ENCODE measurements at regions not wholly inside any gene's neighbourhood (a gene's known extent, or its start where the extent isn't known, plus 50 kb on each side); places are given as distances from the start of the nearest gene placed in this dataset.

DNA sequence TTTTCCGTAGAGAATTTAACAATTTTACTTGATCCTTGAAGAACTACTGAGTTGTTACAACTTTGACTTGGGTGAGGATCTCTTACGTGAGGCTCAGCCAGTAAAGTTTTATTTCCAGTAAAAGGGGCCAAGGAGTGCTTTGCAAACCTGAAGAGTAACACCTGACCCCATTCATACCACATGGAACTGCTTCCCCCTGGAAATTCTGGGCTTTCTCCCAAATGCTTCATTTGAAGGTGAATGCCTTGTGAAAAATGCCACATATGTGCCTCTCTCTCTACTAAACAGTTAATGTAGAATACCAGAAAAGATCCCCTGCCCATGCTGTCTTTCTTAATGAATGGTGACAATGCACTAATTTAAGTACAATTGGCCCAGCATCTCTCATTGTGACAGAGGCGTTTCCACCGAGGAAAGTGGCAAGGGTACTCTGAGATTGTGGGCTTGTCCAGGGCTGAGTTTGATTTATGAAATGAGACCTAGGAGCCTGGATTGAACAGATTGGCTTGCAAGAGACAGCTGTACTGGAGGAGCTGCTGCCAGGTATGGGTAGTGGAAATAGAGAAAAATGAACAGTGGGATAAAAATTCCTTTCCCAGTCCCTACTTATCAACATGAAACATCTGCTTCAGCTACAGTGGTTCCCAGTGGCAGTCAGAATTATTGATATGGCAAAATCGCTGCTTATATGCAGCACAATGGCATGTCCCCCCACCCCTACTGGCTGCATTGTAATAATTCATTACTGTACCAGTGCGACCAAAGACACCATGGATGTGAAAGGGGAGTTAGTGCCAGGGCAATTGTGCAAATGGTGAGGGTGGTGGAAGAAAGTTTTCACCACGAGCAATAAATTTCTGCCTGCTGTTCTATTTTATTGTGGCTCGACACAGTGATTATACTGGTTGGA is 843.7 kb upstream of the WWC1 start:
- no peak for DNase-seq

DNA sequence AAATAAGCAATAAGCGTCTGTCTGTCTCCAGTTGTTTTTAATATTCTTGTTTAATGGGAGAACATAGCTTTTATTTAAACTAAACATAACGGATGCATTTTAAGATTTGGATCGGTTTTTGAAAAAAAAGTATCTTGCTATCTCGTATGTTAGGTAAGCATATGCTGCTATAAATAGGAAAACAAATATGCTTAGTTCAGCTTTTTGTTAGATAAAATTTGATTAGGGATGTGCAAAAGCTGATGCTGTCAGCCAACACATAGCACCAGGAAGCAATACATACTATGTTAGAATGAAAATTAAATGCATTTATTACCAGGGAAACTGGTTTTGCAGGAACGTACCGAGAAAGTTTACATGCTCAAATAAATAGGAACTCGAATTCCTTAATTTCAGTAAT is 843.1 kb upstream of the WWC1 start:
- no peak for DNase-seq

DNA sequence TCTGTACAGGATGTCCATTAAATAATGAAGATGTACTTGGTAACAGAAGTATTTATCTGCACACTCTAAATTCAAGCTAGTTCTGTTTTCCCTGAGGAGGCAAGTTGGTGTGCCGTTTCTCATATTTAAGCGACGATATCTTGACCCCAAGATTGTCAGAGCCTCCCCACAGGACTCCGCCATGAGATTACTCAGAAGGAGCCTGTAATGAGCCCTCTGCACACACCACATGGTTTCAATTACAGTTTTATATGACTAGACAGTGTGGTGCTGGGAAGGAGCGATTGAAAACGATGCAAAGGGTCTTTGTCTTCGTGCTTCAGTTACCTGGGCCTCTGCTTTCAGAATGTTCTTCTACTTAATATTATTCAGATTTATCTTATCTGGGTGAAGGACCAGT is 840.4 kb upstream of the WWC1 start:
- no peak for DNase-seq

DNA sequence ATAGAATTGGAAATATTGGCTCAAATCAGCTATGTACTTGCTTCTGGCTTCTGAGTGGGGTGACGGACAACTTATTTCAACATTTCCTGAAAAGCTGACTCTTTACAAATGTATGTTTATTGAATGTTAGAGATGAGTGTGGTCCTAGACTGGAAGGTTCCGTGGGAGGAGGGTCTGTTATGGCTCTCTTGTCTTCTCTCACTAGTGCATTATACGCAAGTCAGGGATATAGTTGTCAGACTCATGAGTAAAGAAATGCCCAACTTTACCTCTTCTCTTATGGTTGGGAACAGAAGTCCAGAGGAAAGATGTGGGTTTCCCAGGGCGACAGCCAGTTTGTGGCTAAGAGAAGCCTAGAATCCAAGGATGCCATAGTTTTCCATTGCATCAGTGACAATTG is 839.3 kb upstream of the WWC1 start:
- DNase-seq = no peak

DNA sequence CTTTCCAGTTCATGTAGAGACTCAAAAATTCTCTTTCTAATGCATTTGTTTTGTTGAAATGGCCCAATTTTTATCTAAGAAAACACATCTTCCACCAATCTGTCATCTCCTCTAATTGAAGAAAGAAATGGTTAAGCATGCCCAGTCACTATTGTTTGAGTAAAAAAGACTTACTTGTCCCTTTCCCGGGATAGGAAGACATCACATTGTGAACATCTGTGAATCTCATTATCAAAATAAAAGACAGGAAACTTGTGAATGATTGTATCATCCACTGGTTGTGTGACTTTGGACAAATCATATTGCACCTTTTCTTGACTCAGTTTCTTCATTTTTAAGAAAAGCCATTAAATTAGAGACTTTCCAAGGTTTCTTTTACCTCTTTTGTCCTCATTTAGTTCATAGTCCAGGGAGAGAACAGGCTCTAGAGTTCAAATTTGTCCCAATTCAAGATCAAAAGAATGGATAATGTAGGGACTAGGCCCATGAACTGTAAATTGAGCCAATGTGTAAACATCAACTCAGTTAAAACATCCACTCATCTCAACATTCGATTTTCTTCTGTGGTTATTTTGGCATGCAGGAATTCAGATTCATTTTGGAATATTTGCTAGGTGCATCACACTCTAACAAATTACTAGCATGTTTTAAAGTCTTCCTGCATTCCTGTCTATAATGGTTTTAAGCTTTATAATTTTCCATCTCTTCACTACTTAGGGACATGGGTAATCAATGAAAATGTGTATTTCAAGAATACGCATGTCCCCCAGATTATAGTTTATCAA is 838.0 kb upstream of the WWC1 start:
- DNase-seq = no peak

DNA sequence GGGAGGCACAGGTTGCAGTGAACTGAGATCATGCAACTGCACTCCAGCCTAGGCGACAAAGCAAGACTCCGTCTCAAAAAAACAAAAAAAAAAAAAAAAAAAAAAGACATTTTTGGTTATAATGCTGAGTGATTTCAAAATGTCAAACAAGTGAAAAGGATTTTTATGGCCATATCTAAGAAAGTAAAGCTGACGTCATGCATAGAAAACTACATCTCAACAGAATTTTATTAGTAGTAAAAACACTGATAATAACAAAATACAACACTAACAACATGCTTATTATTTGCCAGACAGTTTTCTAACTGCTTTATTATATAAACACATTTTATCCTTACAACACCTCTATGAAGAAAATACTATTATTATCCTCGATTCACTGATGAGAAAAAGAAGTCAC is 833.0 kb upstream of the WWC1 start:
- DNase-seq = no peak

DNA sequence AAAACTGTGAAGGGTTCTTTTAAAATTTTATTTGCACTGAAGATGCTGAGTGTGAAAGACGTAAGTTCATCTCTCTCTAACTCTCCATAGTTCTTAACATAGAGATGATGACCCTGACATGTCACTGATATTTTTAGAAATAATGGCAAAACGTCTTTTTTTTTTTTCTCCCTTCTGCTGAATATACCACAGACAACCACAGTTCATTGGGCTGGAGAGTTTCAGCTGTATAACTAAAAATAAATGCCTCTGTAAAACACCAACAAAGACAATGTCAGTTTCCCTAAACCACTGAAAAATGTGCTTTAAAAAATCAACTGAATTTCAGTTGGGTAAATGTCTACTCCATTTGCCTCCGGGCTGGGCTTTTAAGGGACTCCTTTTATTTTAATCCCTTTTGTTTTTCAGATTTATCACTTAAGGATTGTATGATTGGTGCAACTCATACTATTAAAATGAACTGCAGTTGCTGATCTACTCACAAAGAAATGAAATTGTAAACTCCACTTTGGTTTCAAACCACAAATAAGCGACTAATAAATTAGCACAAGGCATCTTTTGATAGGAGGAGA is 830.9 kb upstream of the WWC1 start:
- DNase-seq = no peak

DNA sequence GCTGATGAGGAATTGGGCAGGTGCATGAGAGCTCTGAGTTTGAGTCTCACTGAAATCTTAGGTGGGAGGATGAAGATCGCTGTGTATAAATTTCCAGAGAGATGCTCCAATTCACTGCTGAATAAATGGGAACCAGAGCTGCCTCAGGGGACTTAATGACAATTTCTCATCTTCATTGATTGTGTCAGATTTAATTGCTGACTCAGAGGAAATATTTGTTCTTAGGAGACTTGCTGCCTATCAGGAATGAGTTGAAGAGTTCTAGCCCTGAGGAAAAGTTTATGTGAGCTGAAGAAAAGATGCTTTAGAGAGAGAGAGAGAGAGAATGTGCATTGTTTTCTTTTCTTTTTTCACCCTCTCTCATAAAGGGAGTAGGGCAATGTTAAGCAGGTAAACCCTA is 827.5 kb upstream of the WWC1 start:
- DNase-seq = no peak

DNA sequence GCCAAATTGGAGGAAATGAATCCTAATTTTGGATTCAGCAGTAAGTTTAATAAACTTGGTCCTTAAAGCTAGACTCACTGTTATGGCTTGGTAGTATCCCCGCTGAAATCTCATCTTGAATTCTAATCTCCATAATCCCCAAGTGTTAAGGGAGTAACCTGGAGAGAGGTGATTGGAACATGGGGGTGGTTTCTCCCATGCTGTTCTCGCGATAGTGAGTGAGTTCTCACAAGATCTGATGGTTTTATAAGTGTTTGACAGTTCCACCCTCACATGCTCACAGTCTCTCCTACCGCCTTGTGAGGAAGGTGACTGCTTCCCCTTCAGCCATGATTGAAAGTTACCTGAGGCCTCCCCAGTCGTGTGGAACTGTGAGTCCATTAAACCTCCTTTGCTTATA is 824.5 kb upstream of the WWC1 start:
- DNase-seq = no peak

DNA sequence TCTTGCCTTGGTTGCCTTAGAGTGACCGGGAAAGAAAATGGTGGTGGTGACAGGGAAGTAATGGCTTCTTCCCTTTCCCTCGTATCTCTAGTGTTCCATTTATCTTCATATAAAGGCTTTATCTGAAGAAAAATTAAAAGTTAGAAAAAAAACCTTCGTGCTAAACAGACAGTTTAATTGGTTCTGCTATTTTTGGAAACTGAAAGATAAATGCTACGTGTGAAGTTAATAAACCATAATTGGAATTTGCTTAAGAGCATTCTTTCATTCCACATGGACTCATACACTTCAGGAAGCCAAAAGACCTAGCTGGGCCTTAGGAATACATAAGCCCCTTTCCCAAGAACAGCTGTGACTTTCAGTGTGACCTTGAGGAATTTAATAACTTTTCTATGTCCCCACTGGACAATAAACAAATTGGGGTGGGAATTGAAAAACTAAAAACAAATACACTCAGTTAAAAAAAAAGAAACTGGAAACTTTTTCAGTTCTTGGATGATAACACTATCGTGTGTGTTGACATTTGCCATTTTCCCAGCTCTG is 818.8 kb upstream of the WWC1 start:
- no peak for DNase-seq

DNA sequence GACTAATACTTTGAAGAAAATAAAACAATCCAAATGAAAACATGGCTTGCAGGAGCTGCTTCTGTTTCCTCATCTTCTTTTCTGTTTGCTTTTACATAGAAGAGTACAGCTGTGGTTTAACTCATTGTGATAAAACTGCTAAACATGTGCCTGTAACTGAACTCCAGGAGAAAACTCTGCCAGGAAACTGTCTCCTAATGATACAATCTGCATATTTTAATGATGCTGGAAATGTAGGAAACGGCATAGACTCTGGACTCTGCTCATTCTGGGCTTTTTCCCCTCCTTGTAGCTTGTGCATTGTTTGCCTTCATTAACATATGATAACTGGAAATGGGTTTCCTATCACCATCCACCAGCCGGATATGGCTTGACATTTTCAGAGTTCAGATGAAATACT is 813.3 kb upstream of the WWC1 start:
- DNase-seq = no peak

DNA sequence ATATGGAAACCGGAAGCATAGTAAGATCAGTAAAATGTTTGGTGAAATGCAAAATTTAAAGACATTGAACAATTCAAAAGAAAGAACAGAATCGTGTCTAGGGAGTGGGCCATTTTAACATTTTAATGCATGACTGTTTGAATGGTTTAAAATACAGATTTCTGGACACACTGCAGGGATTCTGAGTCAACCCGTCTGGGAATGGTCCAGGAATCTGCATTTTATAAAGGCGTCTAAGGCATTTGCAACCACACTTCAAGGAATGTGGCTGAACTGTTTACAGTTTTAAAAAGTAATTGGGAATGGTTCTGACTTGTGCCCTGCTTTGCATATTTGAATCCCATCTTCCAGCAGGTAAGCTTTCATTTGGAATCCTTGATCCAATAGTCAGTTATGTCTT is 811.7 kb upstream of the WWC1 start:
- DNase-seq = no peak

DNA sequence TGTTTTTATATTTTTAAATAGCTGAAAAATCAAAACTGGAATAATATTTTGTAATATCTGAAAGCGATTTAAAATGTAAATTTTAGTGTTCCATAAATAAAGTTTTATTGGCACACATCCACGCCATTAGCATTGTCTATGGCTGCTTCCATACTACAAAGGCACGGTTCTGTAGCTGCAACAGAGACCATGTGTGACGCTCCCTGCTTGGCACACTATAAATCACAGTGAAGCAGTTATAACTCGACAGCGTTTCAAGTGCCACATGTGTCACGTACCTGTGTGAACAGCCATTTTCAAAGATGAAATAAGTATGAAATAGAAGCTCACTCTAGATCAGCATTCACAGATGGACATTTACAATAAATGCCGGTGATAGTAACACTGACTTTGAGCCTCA is 810.1 kb upstream of the WWC1 start:
- DNase-seq = no peak

DNA sequence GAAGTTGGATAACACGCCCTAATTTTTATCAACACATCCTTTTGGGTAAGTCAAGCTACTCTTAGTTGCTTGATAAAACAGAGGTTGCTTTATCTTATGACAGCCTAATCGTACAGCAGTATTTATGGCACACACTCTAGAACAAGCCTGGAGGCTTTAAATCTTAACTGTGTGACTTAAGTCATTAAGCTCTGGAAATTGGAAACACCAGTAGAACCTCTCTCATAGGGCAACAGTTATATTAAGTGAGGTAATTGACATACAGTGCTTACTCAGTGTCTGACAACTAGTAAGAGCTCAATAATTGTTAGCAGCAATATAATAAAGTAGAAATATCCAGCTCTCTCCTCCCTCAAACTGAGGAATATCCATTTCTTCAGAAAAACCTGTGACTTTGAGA is 808.9 kb upstream of the WWC1 start:
- no peak for DNase-seq

DNA sequence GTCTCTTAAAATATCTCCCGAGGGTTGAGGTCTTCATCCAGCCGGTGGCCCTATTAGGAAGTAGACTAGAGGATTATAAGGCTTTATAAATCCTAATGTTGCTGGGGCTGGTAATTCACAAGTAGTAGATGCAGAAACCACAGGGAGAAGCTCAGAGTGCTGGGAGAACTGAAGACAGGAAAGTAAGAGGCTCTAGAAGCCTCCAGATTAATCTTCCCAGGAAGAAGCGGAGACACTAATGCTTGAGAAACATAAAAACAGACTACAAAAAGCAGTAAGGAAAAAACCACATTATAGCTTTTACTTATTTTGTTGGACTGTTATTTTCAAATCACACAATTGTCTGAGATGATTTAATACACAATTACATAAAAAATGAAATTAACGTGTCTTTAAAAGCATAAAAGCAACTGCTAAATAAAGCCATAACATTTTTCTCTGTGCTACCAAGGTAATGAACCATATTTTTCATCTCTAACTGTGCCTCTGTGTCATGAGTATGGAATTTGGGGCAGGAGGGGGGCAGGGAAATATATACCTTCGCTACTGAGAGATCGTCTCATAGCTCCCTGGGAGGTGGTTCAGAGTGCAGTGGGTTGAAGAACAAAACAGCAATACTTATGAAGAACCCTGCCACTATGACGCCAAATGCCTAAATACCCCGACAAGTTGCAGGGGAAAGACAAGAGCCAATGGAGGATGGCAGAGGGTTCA is 806.2 kb upstream of the WWC1 start:
- no peak for DNase-seq

DNA sequence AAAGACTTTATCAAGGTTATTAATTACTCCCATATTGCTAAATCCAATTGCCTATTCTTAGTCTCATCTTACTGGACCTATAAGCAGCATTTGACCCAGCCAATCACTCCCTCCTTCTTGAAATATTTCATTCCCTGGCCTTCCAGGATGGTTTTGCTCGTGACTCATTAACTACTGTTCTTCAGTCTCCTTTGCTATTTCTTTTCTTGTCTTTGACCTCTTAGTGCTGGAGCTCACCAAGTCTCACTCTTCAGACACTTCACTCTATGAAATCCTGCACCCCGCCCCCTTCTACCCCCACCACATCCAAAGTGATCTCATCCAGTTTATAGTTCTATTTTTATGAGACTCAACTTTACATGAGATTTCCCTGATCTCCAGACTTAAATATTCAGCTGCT is 803.1 kb upstream of the WWC1 start:
- no peak for DNase-seq

DNA sequence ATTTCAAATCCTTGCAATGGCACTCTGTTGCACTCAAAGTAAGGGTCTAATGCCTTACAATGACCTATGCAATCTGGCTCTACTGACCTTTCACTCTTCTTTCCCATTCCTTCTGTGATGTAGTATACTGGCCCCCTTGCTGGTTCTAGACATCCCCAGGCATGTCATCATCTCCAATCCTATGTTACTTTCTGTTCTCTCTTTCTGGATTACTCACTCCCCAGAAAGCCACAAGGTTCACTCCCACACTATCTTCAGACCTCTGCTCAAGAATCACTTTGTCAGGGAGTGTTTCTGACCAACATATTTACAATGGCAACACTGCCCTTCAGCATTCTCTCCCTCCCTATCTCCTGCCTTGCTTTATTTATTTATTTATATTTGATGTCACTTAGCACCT is 802.2 kb upstream of the WWC1 start:
- no peak for DNase-seq

DNA sequence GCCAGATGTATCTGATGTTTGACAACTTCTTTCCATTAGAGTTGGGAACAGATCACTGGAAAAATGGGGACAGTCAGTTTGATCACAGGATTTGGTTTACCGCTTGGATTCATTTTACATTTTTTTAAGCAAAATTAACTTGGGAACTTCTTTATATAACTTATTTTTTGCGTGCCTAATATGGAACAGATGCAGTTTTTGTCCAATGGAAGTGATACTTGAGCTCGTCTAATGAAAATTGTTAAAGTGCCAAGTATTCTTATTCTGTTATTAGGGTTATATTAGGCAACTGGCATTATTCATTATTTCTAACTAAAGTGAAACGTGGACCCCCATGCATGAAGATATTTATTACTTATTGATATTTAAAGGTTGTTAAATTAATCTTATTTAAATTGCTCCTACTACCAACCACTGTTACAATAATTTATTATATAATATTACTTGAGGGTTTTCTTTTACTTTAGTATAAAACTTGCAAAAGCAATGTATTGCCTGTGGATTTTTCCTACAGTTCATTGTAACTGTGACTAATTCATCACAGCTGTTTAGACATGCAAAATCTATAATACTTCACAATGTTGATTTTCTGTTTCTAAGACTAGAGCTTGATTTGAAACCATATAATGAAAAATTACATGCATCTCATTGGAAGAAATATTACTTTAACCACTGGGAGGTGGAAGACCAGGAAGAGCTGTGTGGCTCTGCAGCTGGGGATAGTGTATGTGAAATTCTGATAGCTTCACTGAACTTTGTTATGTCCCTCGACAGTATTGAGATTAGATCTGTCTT is 787.3 kb upstream of the WWC1 start:
- DNase-seq = no peak

DNA sequence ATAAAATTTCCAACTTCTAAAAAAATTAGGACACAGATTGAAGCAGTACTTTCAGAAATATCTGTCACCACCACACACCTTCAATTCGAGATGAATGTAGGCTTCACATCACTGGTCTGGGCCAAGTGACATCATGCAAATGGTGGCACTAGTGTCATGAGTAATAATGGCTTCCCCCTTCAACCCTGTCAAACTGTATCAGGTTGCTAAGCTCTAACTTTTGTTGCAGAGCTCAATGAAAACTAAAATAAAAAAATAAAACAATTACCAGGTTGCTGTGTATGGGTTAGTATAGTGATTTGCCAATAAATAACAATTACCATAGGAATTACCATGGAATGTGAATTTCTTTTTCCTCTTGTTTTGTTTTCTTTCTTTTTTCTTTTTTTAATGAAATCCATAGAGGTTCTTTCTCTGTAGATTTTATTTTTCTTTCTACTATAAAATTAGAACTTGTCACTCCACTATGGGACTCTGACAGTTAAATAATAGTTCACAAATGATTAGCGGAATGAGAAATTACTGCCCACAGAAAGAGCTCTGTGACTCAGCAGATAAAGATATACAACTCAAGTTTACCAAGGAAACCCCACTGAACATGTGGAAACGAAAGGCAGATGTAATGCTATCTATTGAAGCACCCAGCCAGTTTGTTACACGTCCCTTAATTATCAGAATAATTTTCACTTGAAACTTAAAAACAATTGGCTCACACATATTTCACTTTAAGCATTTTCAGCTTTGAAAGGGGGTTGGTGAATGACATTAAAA is 783.8 kb upstream of the WWC1 start:
- no peak for DNase-seq

DNA sequence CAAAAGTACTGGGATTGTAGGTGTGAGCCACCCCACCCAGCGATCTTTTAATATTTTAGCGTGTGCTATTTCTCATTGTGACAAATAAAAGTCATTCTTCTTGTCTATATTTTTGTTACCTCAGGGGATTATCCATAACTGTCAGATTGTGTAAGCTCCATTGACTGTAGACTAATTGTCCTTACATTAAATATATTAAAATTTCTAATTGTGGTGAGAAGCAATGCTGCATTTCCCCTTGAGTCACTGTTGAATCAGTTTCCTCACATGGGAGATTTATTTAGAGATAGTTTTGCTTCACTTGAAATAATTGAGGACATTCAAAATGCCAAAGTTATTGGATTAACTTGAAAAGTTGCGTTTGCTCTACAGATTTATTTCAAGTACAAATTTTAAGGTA is 782.4 kb upstream of the WWC1 start:
- no peak for DNase-seq

DNA sequence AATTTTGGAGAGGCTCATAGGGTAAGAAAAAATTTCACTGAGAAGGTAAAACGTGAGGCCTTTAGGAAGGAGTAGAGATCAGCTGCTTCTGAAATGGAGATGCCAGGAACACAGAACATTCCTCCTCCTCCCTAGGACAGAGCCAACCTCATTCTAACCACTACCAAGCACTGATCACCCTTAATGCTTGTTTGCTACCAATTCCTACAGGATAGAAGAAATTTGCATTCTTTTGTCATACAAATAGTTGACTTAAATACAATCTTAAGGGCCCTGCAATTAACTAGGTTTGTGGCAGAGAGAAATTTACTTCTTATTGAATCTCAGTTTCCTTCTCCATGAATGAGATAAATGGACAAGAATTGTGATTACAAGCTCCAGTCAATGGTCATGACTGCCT is 780.2 kb upstream of the WWC1 start:
- no peak for DNase-seq

Data from T-helper 2 cell (primary cell).